GM18861 (cell line): ENCODE measurements at regions not wholly inside any gene's neighbourhood (a gene's known extent, or its start where the extent isn't known, plus 50 kb on each side); places are given as distances from the start of the nearest gene placed in this dataset.
"Not testable (repeated sequence)": the region's sequence is repeated elsewhere in the genome, so short reads cannot be mapped to it uniquely, and the experiment has no call there.

Experiments
- ATAC-seq: cut with Tn5 transposase; IDR thresholded peaks from one replicate; pipeline ENCODE4 v1.9.1; 2021; ENCODE audit not compliant: unreplicated experiment

- no peak for ATAC-seq
These were observed 213.4 kb upstream of the RASGEF1B start for GRCh38 chr4:81685104-81685503.

- ATAC-seq: no peak
These were observed 212.6 kb upstream of the RASGEF1B start for GRCh38 chr4:81684352-81684751.

GRCh38 chr4:81682492-81682891 lies 210.8 kb upstream of the RASGEF1B start:
- ATAC-seq: no peak

- no peak for ATAC-seq
These were observed 207.6 kb upstream of the RASGEF1B start for GRCh38 chr4:81679315-81679714.

- no peak for ATAC-seq
These were observed 207.1 kb upstream of the RASGEF1B start for GRCh38 chr4:81678801-81679200.

GRCh38 chr4:81676537-81676936 lies 204.8 kb upstream of the RASGEF1B start:
- ATAC-seq: no peak

- ATAC-seq: no peak
These were observed 204.2 kb upstream of the RASGEF1B start for GRCh38 chr4:81675791-81676393.

GRCh38 chr4:81673961-81674360 lies 202.3 kb upstream of the RASGEF1B start:
- ATAC-seq: no peak

- not testable (repeated sequence) for ATAC-seq
These were observed 196.6 kb upstream of the RASGEF1B start for GRCh38 chr4:81668328-81668727.

GRCh38 chr4:81667539-81667938 lies 195.8 kb upstream of the RASGEF1B start:
- ATAC-seq: no peak

- ATAC-seq: no peak
These were observed 194.8 kb upstream of the RASGEF1B start for GRCh38 chr4:81666491-81666890.

- ATAC-seq: no peak
These were observed 193.9 kb upstream of the RASGEF1B start for GRCh38 chr4:81665649-81666048.

GRCh38 chr4:81665045-81665444 lies 193.3 kb upstream of the RASGEF1B start:
- ATAC-seq: no peak

- ATAC-seq: no peak
These were observed 192.4 kb upstream of the RASGEF1B start for GRCh38 chr4:81664079-81664478.

- ATAC-seq: no peak
These were observed 191.7 kb upstream of the RASGEF1B start for GRCh38 chr4:81663368-81663767.

- ATAC-seq: no peak
These were observed 187.3 kb upstream of the RASGEF1B start for GRCh38 chr4:81659051-81659450.

- ATAC-seq: no peak
These were observed 180.4 kb upstream of the RASGEF1B start for GRCh38 chr4:81652069-81652478.

GRCh38 chr4:81651243-81651899 lies 179.7 kb upstream of the RASGEF1B start:
- ATAC-seq: no peak

- ATAC-seq: no peak
These were observed 179.0 kb upstream of the RASGEF1B start for GRCh38 chr4:81650606-81651242.

GRCh38 chr4:81648576-81649275 lies 177.0 kb upstream of the RASGEF1B start:
- ATAC-seq: peak; percentile 98

GRCh38 chr4:81647388-81647787 lies 175.7 kb upstream of the RASGEF1B start:
- ATAC-seq: no peak

- no peak for ATAC-seq
These were observed 170.8 kb upstream of the RASGEF1B start for GRCh38 chr4:81642543-81642942.
